ENCODE measurements at regions not wholly inside any gene's neighbourhood (a gene's known extent, or its start where the extent isn't known, plus 50 kb on each side); places are given as distances from the start of the nearest gene placed in this dataset.

DNA sequence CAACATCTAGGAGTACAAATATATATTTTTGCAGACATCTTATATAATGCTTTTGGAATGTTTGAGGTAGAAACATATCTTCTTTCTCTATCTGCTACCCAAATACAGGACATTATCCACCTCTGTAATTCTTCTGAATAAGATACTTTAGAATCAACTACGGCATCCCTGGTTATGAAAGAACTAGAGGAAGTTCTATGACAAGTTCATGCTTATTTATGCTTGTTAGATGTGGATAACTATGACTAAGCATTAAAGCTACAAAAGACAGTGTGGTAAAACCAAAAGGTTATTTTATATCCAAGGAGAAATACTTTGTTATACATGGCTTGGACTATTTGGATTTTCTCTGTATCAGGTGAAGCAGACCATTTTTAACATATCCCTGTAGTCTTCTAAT is 894.0 kb downstream of the KCNT2 start:
- TF ChIP-seq EZH2phosphoT487 (IDR thresholded peaks at IDR 0.05; ENCODE audit: borderline replicate concordance): no peak
- TF ChIP-seq, protein P1, sequence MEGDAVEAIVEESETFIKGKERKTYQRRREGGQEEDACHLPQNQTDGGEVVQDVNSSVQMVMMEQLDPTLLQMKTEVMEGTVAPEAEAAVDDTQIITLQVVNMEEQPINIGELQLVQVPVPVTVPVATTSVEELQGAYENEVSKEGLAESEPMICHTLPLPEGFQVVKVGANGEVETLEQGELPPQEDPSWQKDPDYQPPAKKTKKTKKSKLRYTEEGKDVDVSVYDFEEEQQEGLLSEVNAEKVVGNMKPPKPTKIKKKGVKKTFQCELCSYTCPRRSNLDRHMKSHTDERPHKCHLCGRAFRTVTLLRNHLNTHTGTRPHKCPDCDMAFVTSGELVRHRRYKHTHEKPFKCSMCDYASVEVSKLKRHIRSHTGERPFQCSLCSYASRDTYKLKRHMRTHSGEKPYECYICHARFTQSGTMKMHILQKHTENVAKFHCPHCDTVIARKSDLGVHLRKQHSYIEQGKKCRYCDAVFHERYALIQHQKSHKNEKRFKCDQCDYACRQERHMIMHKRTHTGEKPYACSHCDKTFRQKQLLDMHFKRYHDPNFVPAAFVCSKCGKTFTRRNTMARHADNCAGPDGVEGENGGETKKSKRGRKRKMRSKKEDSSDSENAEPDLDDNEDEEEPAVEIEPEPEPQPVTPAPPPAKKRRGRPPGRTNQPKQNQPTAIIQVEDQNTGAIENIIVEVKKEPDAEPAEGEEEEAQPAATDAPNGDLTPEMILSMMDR (conservative IDR thresholded peaks at IDR 0.05; ENCODE audit: low read length): no peak
- no peaks in the 10 kb centered on the region for H3K36me3 ChIP-seq (ENCODE audit: insufficient read depth, low read length)
- no peaks in the 10 kb centered on the region for H4K20me1 ChIP-seq (ENCODE audit: insufficient read depth, low read length, poor library complexity, severe bottlenecking)

DNA sequence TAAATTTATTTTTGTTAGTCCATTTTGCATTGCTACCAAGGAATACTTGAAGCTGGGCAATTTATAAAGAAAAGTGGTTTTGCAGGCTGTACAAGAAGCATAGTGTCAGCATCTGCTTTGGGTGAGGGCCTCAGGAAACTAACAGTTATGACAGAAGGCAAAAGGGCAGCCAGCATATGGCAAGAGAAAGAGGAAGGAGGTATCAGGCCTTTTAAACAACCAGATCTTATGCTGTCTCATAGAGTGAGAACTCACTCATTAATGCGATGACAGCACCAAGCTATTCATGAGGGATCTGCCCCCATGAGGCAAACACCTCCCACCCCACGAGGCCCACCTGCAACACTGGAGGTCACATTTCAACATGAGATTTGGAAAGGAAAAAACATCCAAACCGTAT is 898.4 kb downstream of the KCNT2 start:
- H3K9me3 ChIP-seq (ENCODE audit: insufficient read depth, low read depth, low read length): no peaks in the 10 kb centered on the region
- H3K36me3 ChIP-seq (ENCODE audit: insufficient read depth, low read length): no peaks in the 10 kb centered on the region
- H4K20me1 ChIP-seq (ENCODE audit: insufficient read depth, low read length, poor library complexity, severe bottlenecking): no peaks in the 10 kb centered on the region
- no peak overlapping the region for H3K9ac ChIP-seq (ENCODE audit: low read depth, low read length, poor library complexity, severe bottlenecking)
- no peaks in the 10 kb centered on the region for H3F3A ChIP-seq (ENCODE audit: low read depth)
- no peak overlapping the region for H3K4me2 ChIP-seq (ENCODE audit: low read depth, low read length, poor library complexity, severe bottlenecking)
- H3K4me3 ChIP-seq (ENCODE audit: low read length, poor library complexity, severe bottlenecking): no peak overlapping the region
- no peaks in the 10 kb centered on the region for H3K4me1 ChIP-seq (ENCODE audit: insufficient read depth, low read length, poor library complexity, severe bottlenecking)
- no peak for TF ChIP-seq EZH2phosphoT487 (IDR thresholded peaks at IDR 0.05; ENCODE audit: borderline replicate concordance)
- TF ChIP-seq, protein P1 (conservative IDR thresholded peaks at IDR 0.05; ENCODE audit: low read length): no peak
- no peaks in the 10 kb centered on the region for H3K79me2 ChIP-seq (ENCODE audit: insufficient read depth, low read length)
- H2AFZ ChIP-seq (ENCODE audit: low read length): no peak overlapping the region
- H3K9me2 ChIP-seq (replicated peaks; ENCODE audit: low read depth, low read length): no peaks in the 10 kb centered on the region
- H3K27me3 ChIP-seq (ENCODE audit: insufficient read depth, low read length, poor library complexity, severe bottlenecking): no peaks in the 10 kb centered on the region

More for the DNA sequence above, 894.0 kb downstream of the KCNT2 start:
- no peaks in the 10 kb centered on the region for H3K9me3 ChIP-seq (ENCODE audit: insufficient read depth, low read depth, low read length)
- no peaks in the 10 kb centered on the region for H3K27me3 ChIP-seq (ENCODE audit: insufficient read depth, low read length, poor library complexity, severe bottlenecking)
- no peak overlapping the region for H3K4me2 ChIP-seq (ENCODE audit: low read depth, low read length, poor library complexity, severe bottlenecking)
- H3K9ac ChIP-seq (ENCODE audit: low read depth, low read length, poor library complexity, severe bottlenecking): no peak overlapping the region
- H3K4me1 ChIP-seq (ENCODE audit: insufficient read depth, low read length, poor library complexity, severe bottlenecking): no peaks in the 10 kb centered on the region
- H2AFZ ChIP-seq (ENCODE audit: low read length): no peak overlapping the region
- no peaks in the 10 kb centered on the region for H3F3A ChIP-seq (ENCODE audit: low read depth)
- H3K4me3 ChIP-seq (ENCODE audit: low read length, poor library complexity, severe bottlenecking): no peak overlapping the region
- no peaks in the 10 kb centered on the region for H3K9me2 ChIP-seq (replicated peaks; ENCODE audit: low read depth, low read length)
- H3K79me2 ChIP-seq (ENCODE audit: insufficient read depth, low read length): no peaks in the 10 kb centered on the region

DNA sequence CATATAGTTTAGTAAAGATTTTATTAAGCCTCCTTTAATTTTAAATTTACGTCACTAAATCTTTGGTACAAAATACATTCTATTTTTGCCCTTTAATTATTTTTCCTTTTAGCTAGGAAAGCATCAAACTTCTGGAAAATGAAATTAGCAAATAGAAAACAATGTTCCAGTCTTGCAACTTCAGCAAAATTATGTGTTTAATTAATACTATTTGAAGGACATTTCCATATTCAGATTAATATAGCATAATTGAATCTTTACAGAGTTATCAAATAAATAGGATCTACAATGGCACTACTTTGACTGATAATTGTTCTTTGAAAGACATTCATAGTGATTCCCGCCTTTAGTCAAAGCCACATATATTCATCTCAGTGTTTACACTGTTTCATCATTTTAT is 904.2 kb downstream of the KCNT2 start:
- H3K9me3 ChIP-seq (ENCODE audit: insufficient read depth, low read depth, low read length): no peaks in the 10 kb centered on the region
- H3F3A ChIP-seq (ENCODE audit: low read depth): no peaks in the 10 kb centered on the region
- no peak overlapping the region for H3K4me3 ChIP-seq (ENCODE audit: low read length, poor library complexity, severe bottlenecking)
- H3K9me2 ChIP-seq (replicated peaks; ENCODE audit: low read depth, low read length): no peaks in the 10 kb centered on the region
- no peaks in the 10 kb centered on the region for H3K4me1 ChIP-seq (ENCODE audit: insufficient read depth, low read length, poor library complexity, severe bottlenecking)
- H3K79me2 ChIP-seq (ENCODE audit: insufficient read depth, low read length): no peaks in the 10 kb centered on the region
- H3K36me3 ChIP-seq (ENCODE audit: insufficient read depth, low read length): no peaks in the 10 kb centered on the region
- H3K27me3 ChIP-seq (ENCODE audit: insufficient read depth, low read length, poor library complexity, severe bottlenecking): no peaks in the 10 kb centered on the region
- no peaks in the 10 kb centered on the region for H4K20me1 ChIP-seq (ENCODE audit: insufficient read depth, low read length, poor library complexity, severe bottlenecking)
- H2AFZ ChIP-seq (ENCODE audit: low read length): no peak overlapping the region
- H3K4me2 ChIP-seq (ENCODE audit: low read depth, low read length, poor library complexity, severe bottlenecking): no peak overlapping the region
- H3K9ac ChIP-seq (ENCODE audit: low read depth, low read length, poor library complexity, severe bottlenecking): no peak overlapping the region
- TF ChIP-seq EZH2phosphoT487 (IDR thresholded peaks at IDR 0.05; ENCODE audit: borderline replicate concordance): no peak
- TF ChIP-seq, protein P1 (conservative IDR thresholded peaks at IDR 0.05; ENCODE audit: low read length): no peak

Data from Loucy (cell line).